SHP77 (cell line): ENCODE measurements at regions not wholly inside any gene's neighbourhood (a gene's known extent, or its start where the extent isn't known, plus 50 kb on each side); places are given as distances from the start of the nearest gene placed in this dataset.

ENCODE experiments used
- DNase-seq, 2 experiments: peaks; one replicate each; lab custom pipeline; 2025; lab: John Stamatoyannopoulos, UW

- DNase-seq, result no peak
Measured at GRCh38 chr10:128560406-128560805, 434.2 kb upstream of the MKI67 start.

- DNase-seq, result no peak
Measured at GRCh38 chr10:128560993-128561392, 434.8 kb upstream of the MKI67 start.

GRCh38 chr10:128563387-128563786 lies 437.2 kb upstream of the MKI67 start:
- no peak for DNase-seq

GRCh38 chr10:128563904-128564303 lies 437.7 kb upstream of the MKI67 start:
- DNase-seq, result no peak

- no peak for DNase-seq
Measured at GRCh38 chr10:128566361-128566968, 440.2 kb upstream of the MKI67 start.

GRCh38 chr10:128567551-128567950 lies 441.3 kb upstream of the MKI67 start:
- DNase-seq, result no peak

GRCh38 chr10:128568041-128568440 lies 441.8 kb upstream of the MKI67 start:
- no peak for DNase-seq

GRCh38 chr10:128568491-128568890 lies 442.3 kb upstream of the MKI67 start:
- no peak for DNase-seq

GRCh38 chr10:128568990-128569945 lies 443.0 kb upstream of the MKI67 start:
- no peak for DNase-seq

GRCh38 chr10:128570319-128570995 lies 444.2 kb upstream of the MKI67 start:
- DNase-seq, result no peak

- DNase-seq, result no peak
Measured at GRCh38 chr10:128571071-128571470, 444.8 kb upstream of the MKI67 start.

- DNase-seq, result no peak
Measured at GRCh38 chr10:128571745-128572144, 445.5 kb upstream of the MKI67 start.

- DNase-seq, result no peak
Measured at GRCh38 chr10:128572696-128573095, 446.5 kb upstream of the MKI67 start.

- no peak for DNase-seq
Measured at GRCh38 chr10:128573281-128573845, 447.1 kb upstream of the MKI67 start.

GRCh38 chr10:128573986-128574385 lies 447.8 kb upstream of the MKI67 start:
- no peak for DNase-seq

GRCh38 chr10:128574581-128575210 lies 448.5 kb upstream of the MKI67 start:
- DNase-seq, result no peak

- no peak for DNase-seq
Measured at GRCh38 chr10:128575761-128576160, 449.5 kb upstream of the MKI67 start.

- no peak for DNase-seq
Measured at GRCh38 chr10:128576336-128576735, 450.1 kb upstream of the MKI67 start.

- DNase-seq, result no peak
Measured at GRCh38 chr10:128576943-128577670, 450.9 kb upstream of the MKI67 start.

- no peak for DNase-seq
Measured at GRCh38 chr10:128577958-128578750, 451.9 kb upstream of the MKI67 start.
